ENCODE measurements at regions not wholly inside any gene's neighbourhood (a gene's known extent, or its start where the extent isn't known, plus 50 kb on each side); places are given as distances from the start of the nearest gene placed in this dataset.

GRCh38 chr7:16978358-16979244 lies 96.8 kb upstream of the AGR3 start:
- H3K4me2 ChIP-seq (ENCODE audit: low read length): no peak overlapping the region

GRCh38 chr7:16980539-16980938 lies 98.8 kb upstream of the AGR3 start:
- H2AFZ ChIP-seq (ENCODE audit: low read depth, low read length): no peak overlapping the region
- no peaks in the 10 kb centered on the region for H3K27me3 ChIP-seq (ENCODE audit: insufficient read depth, low read depth, low read length)
- no peaks in the 10 kb centered on the region for H3K9me3 ChIP-seq (ENCODE audit: low read length)
- no peaks in the 10 kb centered on the region for H4K20me1 ChIP-seq (ENCODE audit: insufficient read depth)
- no peaks in the 10 kb centered on the region for H3K79me2 ChIP-seq (replicated peaks; ENCODE audit: insufficient read depth, low read length)
- no peak overlapping the region for H3K27ac ChIP-seq (ENCODE audit: low read length)
- no peaks in the 10 kb centered on the region for H3F3A ChIP-seq (ENCODE audit: insufficient read depth, low read length, poor library complexity, severe bottlenecking)
- no peak overlapping the region for H3K9ac ChIP-seq (ENCODE audit: low read length)
- H3K9me2 ChIP-seq (ENCODE audit: insufficient read depth, low read length): no peaks in the 10 kb centered on the region
- no peaks in the 10 kb centered on the region for H3K36me3 ChIP-seq (ENCODE audit: insufficient read depth, low read length)
- H3K4me3 ChIP-seq (ENCODE audit: low read length): no peak overlapping the region
- H3K4me2 ChIP-seq (ENCODE audit: low read length): no peak overlapping the region
- no peak for TF ChIP-seq REST (IDR thresholded peaks at IDR 0.05; ENCODE audit: borderline replicate concordance)
- no peak for TF ChIP-seq POLR2AphosphoS5 (IDR thresholded peaks at IDR 0.05)
- TF ChIP-seq, protein P1, sequence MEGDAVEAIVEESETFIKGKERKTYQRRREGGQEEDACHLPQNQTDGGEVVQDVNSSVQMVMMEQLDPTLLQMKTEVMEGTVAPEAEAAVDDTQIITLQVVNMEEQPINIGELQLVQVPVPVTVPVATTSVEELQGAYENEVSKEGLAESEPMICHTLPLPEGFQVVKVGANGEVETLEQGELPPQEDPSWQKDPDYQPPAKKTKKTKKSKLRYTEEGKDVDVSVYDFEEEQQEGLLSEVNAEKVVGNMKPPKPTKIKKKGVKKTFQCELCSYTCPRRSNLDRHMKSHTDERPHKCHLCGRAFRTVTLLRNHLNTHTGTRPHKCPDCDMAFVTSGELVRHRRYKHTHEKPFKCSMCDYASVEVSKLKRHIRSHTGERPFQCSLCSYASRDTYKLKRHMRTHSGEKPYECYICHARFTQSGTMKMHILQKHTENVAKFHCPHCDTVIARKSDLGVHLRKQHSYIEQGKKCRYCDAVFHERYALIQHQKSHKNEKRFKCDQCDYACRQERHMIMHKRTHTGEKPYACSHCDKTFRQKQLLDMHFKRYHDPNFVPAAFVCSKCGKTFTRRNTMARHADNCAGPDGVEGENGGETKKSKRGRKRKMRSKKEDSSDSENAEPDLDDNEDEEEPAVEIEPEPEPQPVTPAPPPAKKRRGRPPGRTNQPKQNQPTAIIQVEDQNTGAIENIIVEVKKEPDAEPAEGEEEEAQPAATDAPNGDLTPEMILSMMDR (IDR thresholded peaks at IDR 0.05; ENCODE audit: poor library complexity, severe bottlenecking): no peak
- no peak for TF ChIP-seq EP300 (conservative IDR thresholded peaks at IDR 0.05; ENCODE audit: poor library complexity, severe bottlenecking)
- no peak for TF ChIP-seq MXI1 (conservative IDR thresholded peaks at IDR 0.05; ENCODE audit: poor library complexity, severe bottlenecking)
- no peak for TF ChIP-seq EZH2 (IDR thresholded peaks at IDR 0.05; ENCODE audit: borderline replicate concordance, insufficient read depth, low read length, poor library complexity, severe bottlenecking)
- no peak for TF ChIP-seq TAF1 (IDR thresholded peaks at IDR 0.05; ENCODE audit: low read depth)

More at GRCh38 chr7:16978358-16979244, 96.8 kb upstream of the AGR3 start:
- H3F3A ChIP-seq (ENCODE audit: insufficient read depth, low read length, poor library complexity, severe bottlenecking): no peaks in the 10 kb centered on the region
- H4K20me1 ChIP-seq (ENCODE audit: insufficient read depth): no peaks in the 10 kb centered on the region
- no peaks in the 10 kb centered on the region for H3K9me2 ChIP-seq (ENCODE audit: insufficient read depth, low read length)
- H3K27ac ChIP-seq (ENCODE audit: low read length): no peak overlapping the region
- no peaks in the 10 kb centered on the region for H3K9me3 ChIP-seq (ENCODE audit: low read length)
- H3K27me3 ChIP-seq (ENCODE audit: insufficient read depth, low read depth, low read length): no peaks in the 10 kb centered on the region
- H3K36me3 ChIP-seq (ENCODE audit: insufficient read depth, low read length): no peaks in the 10 kb centered on the region
- no peak overlapping the region for H3K9ac ChIP-seq (ENCODE audit: low read length)
- H3K4me3 ChIP-seq (ENCODE audit: low read length): no peak overlapping the region
- no peak overlapping the region for H2AFZ ChIP-seq (ENCODE audit: low read depth, low read length)
- no peaks in the 10 kb centered on the region for H3K79me2 ChIP-seq (replicated peaks; ENCODE audit: insufficient read depth, low read length)
- TF ChIP-seq MXI1 (conservative IDR thresholded peaks at IDR 0.05; ENCODE audit: poor library complexity, severe bottlenecking) (no peak), SMC3 (conservative IDR thresholded peaks at IDR 0.05; ENCODE audit: poor library complexity) (no peak), POLR2AphosphoS5 (IDR thresholded peaks at IDR 0.05) (no peak), TAF1 (IDR thresholded peaks at IDR 0.05; ENCODE audit: low read depth) (no peak), EP300 (conservative IDR thresholded peaks at IDR 0.05; ENCODE audit: poor library complexity, severe bottlenecking) (no peak), EZH2 (IDR thresholded peaks at IDR 0.05; ENCODE audit: borderline replicate concordance, insufficient read depth, low read length, poor library complexity, severe bottlenecking) (no peak), REST (IDR thresholded peaks at IDR 0.05; ENCODE audit: borderline replicate concordance) (no peak)
- TF ChIP-seq, protein P1 (IDR thresholded peaks at IDR 0.05; ENCODE audit: poor library complexity, severe bottlenecking): no peak

All from neural cell (in vitro differentiated cells).